H1 (cell line): ENCODE measurements at regions not wholly inside any gene's neighbourhood (a gene's known extent, or its start where the extent isn't known, plus 50 kb on each side); places are given as distances from the start of the nearest gene placed in this dataset.

ENCODE experiments used
- CTCF ChIP-seq, 3 experiments: IDR thresholded peaks; 1 replicate in 2 of 3; 2 replicates in 1 of 3; pipeline versions ENCODE4 v1.5.1 to v1.6.1; 2011; ENCODE audit warnings: low read length in 3 of 3, mild to moderate bottlenecking in 3 of 3, inconsistent platforms in 2 of 3, low read depth in 1 of 3, moderate library complexity in 1 of 3; ENCODE audit not compliant: insufficient read depth in 1 of 3; ENCODE audit errors: control extremely low read depth in 1 of 3
- EZH2 ChIP-seq: fragments of 200-600 bp; sonication (generic); IDR thresholded peaks from 2 replicates; pipeline ENCODE4 v1.7.1; 2012; ENCODE audit warnings: low read depth, mild to moderate bottlenecking, moderate library complexity, low read length, inconsistent platforms; ENCODE audit not compliant: severe bottlenecking
- POU5F1 ChIP-seq: IDR thresholded peaks from 2 replicates; pipeline ENCODE4 v1.6.1; 2011; ENCODE audit warnings: low read depth, mild to moderate bottlenecking, low read length, moderate library complexity
- SUZ12 ChIP-seq: fragments of 200-600 bp; sonication (generic); IDR thresholded peaks from 2 replicates; pipeline ENCODE4 v1.6.1; 2012; ENCODE audit warnings: mild to moderate bottlenecking, inconsistent platforms, low read length, moderate library complexity, mixed read lengths

- TF ChIP-seq CTCF (IDR thresholded peaks at IDR 0.05; ENCODE audit: control extremely low read depth in 1 of 3, insufficient read depth in 1 of 3, low read depth in 1 of 3, low read length in 3 of 3) (no peak), EZH2 (no peak), SUZ12 (no peak), POU5F1 (no peak)
- TF ChIP-seq, all 59 proteins: peak for 0
Measured at GRCh38 chr1:67969446-67969845, 81.0 kb downstream of the DIRAS3 start (continued).
